Adrenal gland (tissue), 9 donors: ENCODE measurements at regions not wholly inside any gene's neighbourhood (a gene's known extent, or its start where the extent isn't known, plus 50 kb on each side); places are given as distances from the start of the nearest gene placed in this dataset.

ENCODE experiments used
- DNase-seq, 7 donors: peaks; one replicate each; pipeline ENCODE4 v3.0.0-alpha.2; 2019 to 2020
- H3K27ac ChIP-seq, 5 donors: fragments of 200-600 bp; sonication (generic) in 4 of 5; 1 replicate in 3 of 5; 2 replicates in 2 of 5; pipeline versions ENCODE4 v1.5.1 to v1.8.0; 2016 to 2020; ENCODE audit warnings: mild to moderate bottlenecking in 1 of 5
- H3K27me3 ChIP-seq: fragments of 200-600 bp; 2 replicates; pipeline ENCODE4 v1.8.0; 2021
- H3K36me3 ChIP-seq, 2 donors: fragments of 200-600 bp; replicated peaks in 1 of 2; 1 replicate in 1 of 2; 2 replicates in 1 of 2; pipeline versions ENCODE4 v1.5.1 to v1.8.0; 2018 to 2022
- H3K4me1 ChIP-seq, 2 donors: fragments of 200-600 bp; replicated peaks in 1 of 2; 1 replicate in 1 of 2; 2 replicates in 1 of 2; pipeline versions ENCODE4 v1.5.1 to v1.8.0; 2018 to 2021
- H3K4me3 ChIP-seq, 4 donors: fragments of 200-600 bp; sonication (generic) in 3 of 4; one replicate each; pipeline ENCODE4 v1.5.1; 2016 to 2018
- H3K9me3 ChIP-seq, 3 donors: fragments of 200-600 bp; sonication (generic) in 1 of 3; replicated peaks in 1 of 3; 1 replicate in 2 of 3; 2 replicates in 1 of 3; pipeline versions ENCODE4 v1.5.1 to v1.8.0; 2016 to 2021
- POLR2A ChIP-seq, 2 donors: fragments of 450-650 bp; IDR thresholded peaks; one replicate each; pipeline ENCODE4 v1.6.1; 2017; ENCODE audit warnings: antibody characterized with exemption in 2 of 2, mild to moderate bottlenecking in 2 of 2, moderate library complexity in 1 of 2
- WGBS, 4 donors: extraction: QIAGEN DNeasy Blood & Tissue Kit in 2 of 4; methylation state at CpG; one replicate each; pipeline versions ENCODE4 v1.1.5 to v1.1.7; 2013 to 2017; 5-methylcytosine and 5-hydroxymethylcytosine counted together
- intact Hi-C, 2 donors: fragments of 100-400 bp; cut with DNase I; formaldehyde crosslinking; loops; one replicate each; pipeline versions ENCODE4 v1.14.1 to v1.15.0; 2022 to 2023
- TF ChIP-seq, protein P1 (sequence below), 6 experiments: fragments of 450-650 bp in 4 of 6; fragments of 200-600 bp in 2 of 6; sonication (generic) in 1 of 6; IDR thresholded peaks; 1 replicate in 5 of 6; 2 replicates in 1 of 6; pipeline versions ENCODE4 v1.5.1 to v1.8.0; 2016 to 2021; ENCODE audit warnings: antibody characterized with exemption in 6 of 6, mild to moderate bottlenecking in 2 of 6, moderate library complexity in 1 of 6
- donor health status: healthy with polysubstance abuse.
- donor health status: Bipolar disorder and iron deficiency.
- donor health status: DM: yes; HTN: yes; CAD: no.
- donor health status: DM: no; HTN: no; CAD: no.
- donor health status: DM: no; HTN: no; CAD: no.

GRCh38 chr7:156238366-156239133 is 402.0 kb upstream of the RNF32 start:
- 89 to 94% (median 93%) methylated on average over 10 to 19 of the region's 19 CpGs for WGBS, 4 donors
- Histone ChIP-seq H3K4me1 (no peaks in the 10 kb centered on the region), H3K4me3 (no peak overlapping the region), H3K27me3 (no peaks in the 10 kb centered on the region), H3K36me3 (no peaks in the 10 kb centered on the region), H3K9me3 (no peaks in the 10 kb centered on the region), H3K27ac (no peak overlapping the region)
- DNase-seq: peak in 1 of 7 donors; percentile 63
- TF ChIP-seq, protein P1, sequence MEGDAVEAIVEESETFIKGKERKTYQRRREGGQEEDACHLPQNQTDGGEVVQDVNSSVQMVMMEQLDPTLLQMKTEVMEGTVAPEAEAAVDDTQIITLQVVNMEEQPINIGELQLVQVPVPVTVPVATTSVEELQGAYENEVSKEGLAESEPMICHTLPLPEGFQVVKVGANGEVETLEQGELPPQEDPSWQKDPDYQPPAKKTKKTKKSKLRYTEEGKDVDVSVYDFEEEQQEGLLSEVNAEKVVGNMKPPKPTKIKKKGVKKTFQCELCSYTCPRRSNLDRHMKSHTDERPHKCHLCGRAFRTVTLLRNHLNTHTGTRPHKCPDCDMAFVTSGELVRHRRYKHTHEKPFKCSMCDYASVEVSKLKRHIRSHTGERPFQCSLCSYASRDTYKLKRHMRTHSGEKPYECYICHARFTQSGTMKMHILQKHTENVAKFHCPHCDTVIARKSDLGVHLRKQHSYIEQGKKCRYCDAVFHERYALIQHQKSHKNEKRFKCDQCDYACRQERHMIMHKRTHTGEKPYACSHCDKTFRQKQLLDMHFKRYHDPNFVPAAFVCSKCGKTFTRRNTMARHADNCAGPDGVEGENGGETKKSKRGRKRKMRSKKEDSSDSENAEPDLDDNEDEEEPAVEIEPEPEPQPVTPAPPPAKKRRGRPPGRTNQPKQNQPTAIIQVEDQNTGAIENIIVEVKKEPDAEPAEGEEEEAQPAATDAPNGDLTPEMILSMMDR (IDR thresholded peaks at IDR 0.05): no peak
- TF ChIP-seq POLR2A (IDR thresholded peaks at IDR 0.05): no peak
- intact Hi-C loops: no loop called here

GRCh38 chr7:156237614-156238013 is 403.0 kb upstream of the RNF32 start:
- H3K27me3 ChIP-seq: no peaks in the 10 kb centered on the region
- no peak overlapping the region for H3K4me3 ChIP-seq
- no peaks in the 10 kb centered on the region for H3K9me3 ChIP-seq
- H3K27ac ChIP-seq: no peak overlapping the region
- DNase-seq: no peak
- no peaks in the 10 kb centered on the region for H3K4me1 ChIP-seq
- intact Hi-C loops: no loop called here
- 88 to 95% (median 91%) methylated on average over 5 to 6 of the region's 6 CpGs for WGBS, 4 donors
- H3K36me3 ChIP-seq: no peaks in the 10 kb centered on the region
- TF ChIP-seq POLR2A (IDR thresholded peaks at IDR 0.05): no peak
- TF ChIP-seq, protein P1 (IDR thresholded peaks at IDR 0.05): no peak

DNA sequence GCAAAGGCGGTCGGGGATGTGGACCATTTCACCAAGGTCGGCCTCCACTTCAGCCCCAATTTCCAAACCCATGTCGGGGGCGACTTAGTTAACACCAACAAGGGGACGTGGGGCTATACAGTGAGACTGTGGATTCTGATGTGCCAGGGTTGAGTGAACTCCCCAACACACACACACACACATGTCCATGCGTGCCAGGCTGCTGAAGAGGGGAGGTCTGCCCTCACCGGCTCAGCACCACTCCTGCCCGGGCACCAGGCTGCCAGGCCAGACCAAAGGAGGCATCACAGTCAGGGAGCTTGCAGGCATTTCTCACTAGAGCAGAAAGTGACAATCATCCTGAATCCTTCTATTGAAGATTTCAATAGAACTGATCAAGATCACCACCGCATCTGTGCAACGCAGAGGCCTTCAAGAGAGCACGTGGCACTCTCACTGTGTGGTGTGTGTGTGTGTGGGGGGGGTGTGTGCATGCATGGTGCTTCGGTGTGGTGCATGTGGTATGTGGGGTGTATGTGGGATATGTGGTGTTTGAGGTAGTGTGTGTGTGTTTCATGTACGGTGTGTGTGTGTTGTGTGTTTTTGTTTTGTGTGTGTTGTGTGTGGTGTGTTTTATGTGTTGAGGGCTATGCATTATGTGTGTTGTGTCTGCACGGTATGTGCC is 403.5 kb upstream of the RNF32 start:
- Histone ChIP-seq H3K27me3 (no peaks in the 10 kb centered on the region), H3K36me3 (no peaks in the 10 kb centered on the region), H3K27ac (no peak overlapping the region), H3K4me1 (no peaks in the 10 kb centered on the region), H3K9me3 (no peaks in the 10 kb centered on the region), H3K4me3 (no peak overlapping the region)
- WGBS, 4 donors: 90 to 95% (median 91%) methylated on average over 12 to 15 of the region's 15 CpGs
- no peak for DNase-seq
- intact Hi-C loops: no loop called here
- TF ChIP-seq, protein P1 (IDR thresholded peaks at IDR 0.05): no peak
- TF ChIP-seq POLR2A (IDR thresholded peaks at IDR 0.05): no peak

DNA sequence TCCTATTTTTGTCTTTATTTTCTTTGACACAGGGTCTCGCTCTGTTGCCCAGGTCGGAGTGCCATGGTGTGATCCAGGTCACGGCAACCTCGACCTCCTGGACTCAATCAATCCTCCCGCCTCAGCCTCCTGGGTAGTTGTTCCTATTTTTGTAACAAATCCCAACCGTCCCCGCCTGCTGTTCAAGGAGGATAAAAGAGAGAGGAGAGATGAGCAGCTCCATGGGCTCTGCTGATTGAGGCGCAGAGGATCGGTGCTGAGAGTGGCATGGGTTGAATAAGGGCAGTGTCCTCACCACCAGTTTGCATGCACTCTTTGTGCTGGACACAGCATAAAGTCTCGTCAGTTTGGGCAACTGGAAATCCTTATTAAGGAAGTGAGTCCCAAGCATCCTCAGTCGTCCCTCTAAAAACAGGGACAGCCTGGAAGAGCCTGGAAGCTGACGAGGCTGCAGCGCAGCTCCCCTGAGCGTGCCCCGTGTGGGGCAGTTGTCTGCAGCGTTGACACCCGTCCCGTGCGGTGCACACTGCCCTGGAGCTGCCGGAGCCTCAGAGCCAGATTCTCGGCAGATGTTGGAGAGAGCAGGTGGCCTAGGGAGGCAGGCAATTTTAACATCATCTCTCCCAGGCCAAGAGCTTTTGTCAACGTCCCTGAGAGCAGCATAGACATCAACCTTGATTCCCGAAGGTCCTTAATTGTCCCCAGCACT is 404.2 kb upstream of the RNF32 start:
- 80 to 83% (median 81%) methylated on average over 12 to 23 of the region's 23 CpGs for WGBS, 4 donors
- no peaks in the 10 kb centered on the region for H3K36me3 ChIP-seq
- no peaks in the 10 kb centered on the region for H3K27me3 ChIP-seq
- no peaks in the 10 kb centered on the region for H3K9me3 ChIP-seq
- no peaks in the 10 kb centered on the region for H3K4me1 ChIP-seq
- intact Hi-C loops: no loop called here
- H3K4me3 ChIP-seq: no peak overlapping the region
- H3K27ac ChIP-seq: no peak overlapping the region
- DNase-seq: no peak
- TF ChIP-seq, protein P1 (IDR thresholded peaks at IDR 0.05): no peak
- TF ChIP-seq POLR2A (IDR thresholded peaks at IDR 0.05): no peak
